ENCODE measurements at regions not wholly inside any gene's neighbourhood (a gene's known extent, or its start where the extent isn't known, plus 50 kb on each side); places are given as distances from the start of the nearest gene placed in this dataset.
A peak's percentile ranks its signal among the peaks of the same experiment; 100 is the strongest.
"Not testable (repeated sequence)": the region's sequence is repeated elsewhere in the genome, so short reads cannot be mapped to it uniquely, and the experiment has no call there.

GRCh38 chr7:50251765-50252164, 52.8 kb upstream of the IKZF1 start:
- DNase-seq: no peak

GRCh38 chr7:50246551-50246950, 58.0 kb upstream of the IKZF1 start:
- DNase-seq: no peak

GRCh38 chr7:50242111-50242510, 62.4 kb upstream of the IKZF1 start:
- DNase-seq: not testable (repeated sequence)

- not testable (repeated sequence) for DNase-seq
Observed at GRCh38 chr7:50240699-50241098, 63.8 kb upstream of the IKZF1 start.

- no peak for DNase-seq
Observed at GRCh38 chr7:50229964-50230363, 74.6 kb upstream of the IKZF1 start.

- DNase-seq: no peak
Observed at GRCh38 chr7:50228148-50228547, 76.4 kb upstream of the IKZF1 start.

GRCh38 chr7:50227726-50228125, 76.8 kb upstream of the IKZF1 start:
- DNase-seq: no peak

GRCh38 chr7:50226669-50227068, 77.8 kb upstream of the IKZF1 start:
- DNase-seq: peak; percentile 62

GRCh38 chr7:50226145-50226544, 78.4 kb upstream of the IKZF1 start:
- DNase-seq: no peak

GRCh38 chr7:50221433-50221832, 83.1 kb upstream of the IKZF1 start:
- DNase-seq: no peak

GRCh38 chr7:50221028-50221427, 83.5 kb upstream of the IKZF1 start:
- DNase-seq: no peak

- DNase-seq: no peak
Observed at GRCh38 chr7:50220273-50220672, 84.2 kb upstream of the IKZF1 start.

GRCh38 chr7:50217821-50218281, 86.7 kb upstream of the IKZF1 start:
- DNase-seq: no peak

- no peak for DNase-seq
Observed at GRCh38 chr7:50217401-50217800, 87.1 kb upstream of the IKZF1 start.

GRCh38 chr7:50216626-50217025, 87.9 kb upstream of the IKZF1 start:
- DNase-seq: no peak

GRCh38 chr7:50214771-50215170, 89.7 kb upstream of the IKZF1 start:
- DNase-seq: no peak

- DNase-seq: no peak
Observed at GRCh38 chr7:50214126-50214670, 90.3 kb upstream of the IKZF1 start.

GRCh38 chr7:50213622-50214017, 90.9 kb upstream of the IKZF1 start:
- DNase-seq: no peak

- peak; percentile 69 for DNase-seq
Observed at GRCh38 chr7:50212666-50213621, 91.6 kb upstream of the IKZF1 start.

- DNase-seq: no peak
Observed at GRCh38 chr7:50212016-50212325, 92.5 kb upstream of the IKZF1 start.

GRCh38 chr7:50211130-50212015, 93.1 kb upstream of the IKZF1 start:
- DNase-seq: no peak

- DNase-seq: no peak
Observed at GRCh38 chr7:50210706-50211115, 93.8 kb upstream of the IKZF1 start.

GRCh38 chr7:50209461-50210135, 94.9 kb upstream of the IKZF1 start:
- DNase-seq: peak; percentile 77

All from activated CD8-positive, alpha-beta memory T cell treated with anti-CD3 and anti-CD28 coated beads for 24 hours (primary cell).